Activated T-cell treated with anti-CD3 and anti-CD28 coated beads for 1 hour (primary cell): ENCODE measurements at regions not wholly inside any gene's neighbourhood (a gene's known extent, or its start where the extent isn't known, plus 50 kb on each side); places are given as distances from the start of the nearest gene placed in this dataset.

Experiments
- DNase-seq: peaks from one replicate; pipeline ENCODE4 v3.0.0-alpha.2; 2020; ENCODE audit warnings: low read depth

- no peak for DNase-seq
Measured at GRCh38 chr6:141313986-141314385, 818.7 kb upstream of the GJE1 start.

- DNase-seq = no peak
Measured at GRCh38 chr6:141309295-141309694, 823.4 kb upstream of the GJE1 start.

GRCh38 chr6:141307309-141307998 lies 825.3 kb upstream of the GJE1 start:
- DNase-seq = no peak

DNA sequence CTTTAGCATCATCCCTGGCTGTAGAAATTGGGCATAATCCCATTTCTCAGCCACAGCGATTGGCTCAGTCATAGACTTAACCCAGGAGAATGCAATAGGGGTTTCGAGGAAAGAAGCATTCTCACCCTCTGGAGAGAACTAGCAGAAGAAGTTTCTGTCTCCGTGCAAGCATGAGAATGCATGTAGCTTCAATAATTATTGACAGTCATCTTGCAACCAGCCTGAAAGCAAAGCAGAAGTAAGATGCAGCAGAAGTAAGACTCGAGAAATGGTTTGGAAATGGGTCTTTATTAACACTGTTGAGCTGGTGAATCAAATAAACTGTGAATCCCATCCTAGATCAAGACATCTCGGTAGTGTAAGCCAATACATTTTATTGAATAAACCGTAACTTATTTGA lies 828.8 kb upstream of the GJE1 start:
- no peak for DNase-seq

- no peak for DNase-seq
Measured at GRCh38 chr6:141301779-141302178, 830.9 kb upstream of the GJE1 start.

- DNase-seq = no peak
Measured at GRCh38 chr6:141290941-141291721, 841.6 kb upstream of the GJE1 start.

DNA sequence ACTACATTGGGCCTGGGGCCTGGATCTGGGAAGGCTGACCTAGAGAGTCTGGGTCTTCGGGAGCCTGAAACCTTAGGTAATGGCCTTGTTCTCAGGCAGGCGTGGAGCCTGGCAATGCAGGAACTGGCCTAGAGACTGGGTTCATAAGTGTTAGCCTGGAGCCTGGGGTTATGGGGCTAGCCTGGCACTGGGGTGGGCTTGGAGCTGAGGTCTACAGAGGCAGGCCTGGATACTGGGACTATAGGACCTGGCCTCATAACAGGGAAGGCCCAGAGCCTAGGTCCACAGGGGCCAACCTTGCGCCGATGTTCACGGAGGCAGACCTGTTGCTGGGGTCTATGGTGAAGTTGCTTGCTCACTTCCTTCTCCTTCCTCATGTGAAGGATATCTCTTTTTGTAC lies 843.8 kb upstream of the GJE1 start:
- no peak for DNase-seq

- DNase-seq = no peak
Measured at GRCh38 chr6:141282263-141282662, 850.5 kb upstream of the GJE1 start.

DNA sequence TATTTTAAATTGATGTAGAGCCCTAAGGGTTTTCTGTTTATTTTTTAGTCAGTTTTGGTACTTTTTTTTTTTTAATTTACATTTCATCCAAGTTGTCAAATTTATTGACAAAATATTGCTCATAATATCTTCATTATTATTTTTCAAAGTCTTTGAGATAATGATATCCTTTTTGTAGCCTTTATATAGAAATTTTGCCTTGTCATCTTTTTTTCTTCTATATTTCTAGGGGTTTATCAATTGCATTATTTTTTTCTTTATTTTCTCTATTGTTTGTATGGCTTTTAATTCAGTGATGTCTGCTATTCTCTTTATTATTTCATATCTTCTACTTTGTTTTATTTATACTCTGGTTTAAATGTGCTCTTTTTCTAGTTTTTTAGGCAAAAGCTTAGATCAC lies 863.0 kb upstream of the GJE1 start:
- DNase-seq = no peak

- DNase-seq = no peak
Measured at GRCh38 chr6:141267420-141267819, 865.3 kb upstream of the GJE1 start.

DNA sequence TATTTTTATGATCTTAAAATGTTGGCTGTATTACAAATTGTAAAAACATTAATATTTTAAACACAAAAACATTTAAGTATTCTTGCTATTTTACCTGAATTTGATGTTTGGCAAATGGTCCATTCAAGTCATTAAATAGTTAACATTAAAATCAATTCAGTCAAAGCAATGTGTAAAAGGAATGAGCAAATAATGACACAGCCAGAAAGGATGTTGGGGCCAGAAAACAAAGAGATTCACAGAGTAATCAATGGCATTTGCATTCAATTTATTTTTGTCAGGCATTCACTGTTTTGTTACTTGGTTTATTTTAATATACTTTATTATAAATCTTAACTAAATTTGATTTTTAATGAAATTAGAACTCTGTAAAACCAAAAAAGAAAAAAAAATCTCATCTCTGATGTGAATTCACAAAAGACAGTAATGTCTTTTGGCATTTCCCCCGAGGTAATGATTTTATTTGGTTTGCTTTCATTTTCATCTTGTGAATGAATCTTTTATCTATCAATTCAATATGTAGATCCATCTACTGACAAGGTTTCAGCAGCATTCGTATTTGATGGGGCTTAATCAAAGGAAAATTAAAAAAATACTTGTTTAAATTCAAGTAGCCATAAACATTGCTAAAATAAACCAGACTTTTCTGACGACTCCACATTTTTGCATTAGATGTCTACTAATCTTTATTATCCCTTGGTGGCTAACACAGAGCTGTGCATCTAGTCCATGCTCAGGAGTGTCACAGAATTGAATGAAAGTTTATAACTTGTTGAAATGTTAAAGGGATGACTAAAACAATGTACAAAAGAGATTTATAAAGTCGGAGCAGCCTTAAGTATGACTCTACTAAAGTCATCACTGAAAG lies 866.7 kb upstream of the GJE1 start:
- DNase-seq = no peak

DNA sequence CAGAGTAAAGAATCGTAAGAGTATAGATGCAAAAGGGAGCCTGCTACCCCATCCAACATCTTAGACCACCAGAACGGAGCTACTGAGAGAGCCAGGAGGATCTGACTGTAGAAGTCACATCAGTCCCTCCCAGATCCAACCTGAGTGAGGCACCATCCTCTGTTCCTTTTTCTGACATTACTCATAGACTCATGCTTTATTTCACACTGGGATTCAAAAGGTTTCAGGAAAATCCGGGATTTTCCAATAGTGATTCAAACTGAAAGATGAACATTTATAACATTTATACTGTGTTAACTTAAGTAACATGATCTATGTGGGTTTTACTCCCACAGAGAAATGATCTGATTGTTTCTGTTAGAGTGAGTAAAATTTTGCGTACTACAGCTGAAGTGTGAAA lies 868.6 kb upstream of the GJE1 start:
- DNase-seq = no peak

DNA sequence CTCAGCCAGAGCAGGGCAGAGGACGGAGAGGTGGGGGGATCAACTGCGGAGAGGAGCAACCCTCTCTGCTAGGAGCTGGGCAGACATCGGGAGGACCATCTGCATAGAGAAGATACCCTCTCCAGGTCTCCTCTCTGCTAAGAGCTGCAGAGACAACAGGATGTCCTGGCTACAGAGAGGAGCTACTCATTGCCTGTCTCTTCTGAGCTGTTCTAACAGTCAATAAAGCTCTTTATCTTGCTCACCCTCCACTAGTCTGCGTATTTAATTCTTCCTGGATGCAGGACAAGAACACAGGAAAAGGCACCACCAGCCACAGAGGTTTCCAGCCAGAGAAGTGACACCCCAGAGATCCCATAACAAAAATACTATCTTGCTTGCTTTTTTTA lies 871.1 kb upstream of the GJE1 start:
- DNase-seq = no peak

DNA sequence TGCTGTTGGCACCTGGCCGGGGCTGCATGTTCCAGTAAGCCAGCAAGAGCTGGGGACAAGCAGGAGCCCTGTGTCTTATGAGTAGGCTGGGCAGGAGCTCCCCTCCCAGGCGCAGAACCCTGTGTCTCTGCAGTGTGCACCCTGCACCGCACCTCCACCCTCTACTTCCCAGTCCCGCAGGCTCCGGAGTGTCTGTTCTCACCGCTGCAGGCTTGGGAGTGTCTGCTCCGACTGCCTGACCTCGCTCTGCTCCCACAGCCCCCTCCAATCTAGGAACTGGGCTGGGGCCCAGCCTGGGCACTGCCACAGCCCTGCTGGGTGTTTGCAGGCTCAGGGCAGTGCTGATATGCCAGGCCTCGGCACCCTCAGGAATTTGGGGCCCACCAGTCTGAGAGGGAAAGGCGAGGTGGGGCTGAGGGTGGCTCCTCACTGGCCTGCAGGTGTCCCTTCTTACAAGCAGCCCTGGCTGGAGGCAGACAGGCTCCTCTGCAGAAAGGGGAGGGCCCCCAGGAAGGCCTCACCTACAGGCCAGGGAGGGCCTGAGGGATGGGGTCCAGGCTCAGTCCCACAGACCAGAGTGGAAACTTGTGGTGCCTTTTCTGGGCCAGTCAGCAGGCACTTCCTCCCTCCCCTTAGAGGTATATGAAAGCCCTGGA lies 871.6 kb upstream of the GJE1 start:
- no peak for DNase-seq

- no peak for DNase-seq
Measured at GRCh38 chr6:141260627-141261015, 872.1 kb upstream of the GJE1 start.

GRCh38 chr6:141259807-141260206 lies 872.9 kb upstream of the GJE1 start:
- no peak for DNase-seq

- DNase-seq = no peak
Measured at GRCh38 chr6:141259091-141259490, 873.6 kb upstream of the GJE1 start.

DNA sequence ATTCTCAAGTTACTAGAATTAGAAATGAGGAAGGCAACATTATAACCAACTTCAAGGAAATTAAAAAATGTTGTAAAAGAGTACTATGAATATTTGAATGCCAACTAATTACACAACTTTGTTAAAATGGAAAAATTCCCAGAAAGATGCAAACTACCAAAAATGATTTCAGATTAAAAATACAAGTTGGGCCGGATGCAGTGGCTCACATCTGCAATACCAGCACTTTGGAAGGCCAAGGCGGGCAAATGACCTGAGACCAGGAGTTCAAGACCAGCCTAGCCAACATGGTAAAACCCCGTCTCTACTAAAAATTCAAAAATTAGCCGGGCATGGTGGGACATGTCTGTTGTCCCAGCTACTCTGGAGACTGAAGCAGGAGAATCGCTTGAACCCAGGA lies 874.2 kb upstream of the GJE1 start:
- no peak for DNase-seq

DNA sequence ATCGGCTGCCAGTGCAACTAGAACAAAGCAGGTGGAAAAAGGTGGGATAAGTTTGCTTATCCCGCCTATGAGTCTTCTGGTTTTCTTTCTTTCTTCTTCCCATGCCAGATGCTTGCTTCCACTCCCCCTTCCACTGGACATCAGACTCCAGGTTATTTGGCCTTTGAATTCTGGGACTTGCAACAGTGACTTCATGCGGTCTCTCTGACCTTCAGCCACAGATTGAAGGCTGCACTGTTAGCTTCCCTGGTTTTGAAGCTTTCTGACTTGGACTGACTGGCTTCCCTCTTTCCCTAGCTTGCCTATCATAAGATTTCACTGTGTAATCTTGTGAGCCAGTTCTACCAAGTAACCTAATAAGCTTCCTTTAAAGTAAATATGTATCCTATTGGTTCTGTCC lies 878.4 kb upstream of the GJE1 start:
- no peak for DNase-seq

DNA sequence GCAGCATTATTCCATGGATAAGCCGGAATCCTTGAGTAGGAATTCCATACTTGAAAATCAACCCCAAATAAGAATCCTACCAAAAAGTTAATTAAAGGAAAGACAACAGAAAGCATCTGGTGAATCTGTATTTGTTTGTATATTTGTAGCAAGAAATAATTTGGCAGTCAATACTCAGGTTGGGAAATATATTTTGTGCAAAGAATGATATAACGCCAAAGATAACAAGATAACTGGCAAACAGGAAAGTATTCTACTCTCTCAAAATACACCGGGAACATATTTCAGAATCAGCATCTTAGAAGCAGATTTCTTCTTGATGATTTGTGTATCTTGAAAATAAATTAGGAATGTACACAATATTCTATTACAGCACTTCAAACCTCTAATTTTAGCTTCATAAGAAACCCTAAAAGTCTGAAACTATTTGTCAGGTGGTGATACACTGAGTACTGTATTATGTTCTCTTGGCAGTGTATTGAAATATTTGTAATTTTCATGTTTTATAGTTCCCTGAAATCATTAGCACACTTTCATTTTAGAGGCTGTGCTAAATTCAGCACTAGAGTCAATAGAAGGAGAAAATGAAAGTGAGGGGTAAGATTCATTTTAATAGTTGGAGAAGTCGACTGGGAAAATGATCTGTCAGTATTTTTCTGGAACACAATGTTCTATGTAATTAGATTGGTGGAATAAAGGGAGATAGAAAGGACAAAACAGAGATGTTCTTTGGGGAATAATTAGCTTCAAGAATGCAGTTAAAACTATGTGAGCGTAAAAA lies 879.7 kb upstream of the GJE1 start:
- no peak for DNase-seq

DNA sequence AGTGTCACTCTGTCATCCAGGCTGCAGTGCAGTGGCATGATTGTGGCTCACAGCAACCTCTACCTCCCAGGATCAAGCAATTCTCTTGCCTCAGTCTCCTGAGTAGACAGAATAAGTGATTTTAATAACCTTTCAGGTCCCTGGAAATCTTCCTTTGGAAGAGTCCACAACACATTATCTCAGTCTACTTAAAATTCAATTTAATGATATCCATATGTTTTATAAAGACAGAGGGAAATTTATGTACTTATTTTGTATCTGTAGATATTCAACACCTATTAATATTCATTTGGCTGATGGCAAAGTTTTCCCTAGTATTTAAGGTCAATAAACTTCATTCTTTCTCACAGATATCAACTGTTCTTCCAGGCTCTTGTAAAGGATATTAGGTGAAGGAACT lies 881.4 kb upstream of the GJE1 start:
- DNase-seq = no peak
